ENCODE measurements at regions not wholly inside any gene's neighbourhood (a gene's known extent, or its start where the extent isn't known, plus 50 kb on each side); places are given as distances from the start of the nearest gene placed in this dataset.

DNA sequence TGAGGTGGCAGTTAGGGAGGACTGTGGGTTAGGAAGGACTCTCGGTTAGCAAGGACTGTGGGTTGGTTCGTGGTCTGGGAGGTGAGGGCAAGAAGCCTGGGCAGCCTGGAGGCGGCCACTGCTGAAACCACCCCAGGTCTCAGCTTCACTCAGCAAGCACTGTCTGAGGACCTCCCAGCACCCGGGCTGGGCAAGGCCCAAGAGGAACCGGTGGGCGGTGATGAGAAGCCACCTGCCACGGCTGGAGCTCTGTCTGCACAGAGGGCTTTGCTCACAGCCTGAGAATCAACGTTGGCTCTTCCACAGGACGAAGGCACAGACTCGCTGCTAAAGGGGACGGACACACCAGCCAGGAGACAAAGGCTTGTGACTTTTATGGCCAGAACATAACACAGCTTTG, 69.3 kb downstream of the DACT2 start:
- TF ChIP-seq, protein P1, sequence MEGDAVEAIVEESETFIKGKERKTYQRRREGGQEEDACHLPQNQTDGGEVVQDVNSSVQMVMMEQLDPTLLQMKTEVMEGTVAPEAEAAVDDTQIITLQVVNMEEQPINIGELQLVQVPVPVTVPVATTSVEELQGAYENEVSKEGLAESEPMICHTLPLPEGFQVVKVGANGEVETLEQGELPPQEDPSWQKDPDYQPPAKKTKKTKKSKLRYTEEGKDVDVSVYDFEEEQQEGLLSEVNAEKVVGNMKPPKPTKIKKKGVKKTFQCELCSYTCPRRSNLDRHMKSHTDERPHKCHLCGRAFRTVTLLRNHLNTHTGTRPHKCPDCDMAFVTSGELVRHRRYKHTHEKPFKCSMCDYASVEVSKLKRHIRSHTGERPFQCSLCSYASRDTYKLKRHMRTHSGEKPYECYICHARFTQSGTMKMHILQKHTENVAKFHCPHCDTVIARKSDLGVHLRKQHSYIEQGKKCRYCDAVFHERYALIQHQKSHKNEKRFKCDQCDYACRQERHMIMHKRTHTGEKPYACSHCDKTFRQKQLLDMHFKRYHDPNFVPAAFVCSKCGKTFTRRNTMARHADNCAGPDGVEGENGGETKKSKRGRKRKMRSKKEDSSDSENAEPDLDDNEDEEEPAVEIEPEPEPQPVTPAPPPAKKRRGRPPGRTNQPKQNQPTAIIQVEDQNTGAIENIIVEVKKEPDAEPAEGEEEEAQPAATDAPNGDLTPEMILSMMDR (IDR thresholded peaks at IDR 0.05): no peak
- TF ChIP-seq EZH2 (IDR thresholded peaks at IDR 0.05; ENCODE audit: borderline replicate concordance, insufficient read depth, low read depth, low read length, poor library complexity, severe bottlenecking): no peak
